ENCODE measurements at regions not wholly inside any gene's neighbourhood (a gene's known extent, or its start where the extent isn't known, plus 50 kb on each side); places are given as distances from the start of the nearest gene placed in this dataset.

- TF ChIP-seq ATF2 (IDR thresholded peaks at IDR 0.05; ENCODE audit: low read length) (no peak), NRF1 (IDR thresholded peaks at IDR 0.05; ENCODE audit: low read depth, low read length) (no peak), SUZ12 (IDR thresholded peaks at IDR 0.05; ENCODE audit: low read length) (no peak), SRF (IDR thresholded peaks at IDR 0.05; ENCODE audit: low read depth, low read length) (no peak), BCL11A (IDR thresholded peaks at IDR 0.05; ENCODE audit: low read depth in 2 of 2, low read length in 2 of 2) (no peak)
These were observed 64.3 kb upstream of the GABRE start (continued) for GRCh38 chrX:152038804-152039203.
